Activated CD4-positive, alpha-beta T cell treated with anti-CD3 and anti-CD28 coated beads for 24 hours (primary cell): ENCODE measurements at regions not wholly inside any gene's neighbourhood (a gene's known extent, or its start where the extent isn't known, plus 50 kb on each side); places are given as distances from the start of the nearest gene placed in this dataset.
"Not testable (repeated sequence)": the region's sequence is repeated elsewhere in the genome, so short reads cannot be mapped to it uniquely, and the experiment has no call there.

ENCODE experiments used
- DNase-seq, 2 donors: peaks; one replicate each; pipeline ENCODE4 v3.0.0-alpha.2; 2020; ENCODE audit warnings: low read depth in 2 of 2

GRCh38 chr6:97347111-97347510, 64.1 kb upstream of the MMS22L start:
- no peak for DNase-seq

GRCh38 chr6:97361286-97361685, 78.3 kb upstream of the MMS22L start:
- DNase-seq, result no peak

DNA sequence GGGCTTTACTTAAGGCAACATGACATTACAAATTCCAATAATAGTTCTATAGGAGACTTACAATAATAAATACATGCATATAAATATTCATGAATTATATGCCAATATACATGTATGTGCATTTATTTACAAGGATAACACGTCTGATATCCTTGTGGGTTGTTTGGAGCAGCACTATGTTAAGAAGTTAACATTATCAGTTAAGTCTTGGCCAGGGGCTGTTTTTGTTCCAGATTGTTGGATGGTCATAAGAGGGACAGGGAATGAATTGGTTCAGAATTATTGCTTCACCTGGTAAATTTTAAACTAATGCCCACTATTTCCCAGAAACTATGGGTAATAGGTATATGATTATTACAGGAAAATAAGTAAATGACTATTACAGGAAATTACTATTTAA, 81.3 kb upstream of the MMS22L start:
- DNase-seq, result no peak

- DNase-seq, result not testable (repeated sequence)
Observed at GRCh38 chr6:97382071-97382470, 99.1 kb upstream of the MMS22L start.

GRCh38 chr6:97392735-97393134, 109.7 kb upstream of the MMS22L start:
- DNase-seq, result no peak

GRCh38 chr6:97394160-97394748, 111.2 kb upstream of the MMS22L start:
- peak; percentile 4 to 38 for DNase-seq

GRCh38 chr6:97396880-97397279, 113.9 kb upstream of the MMS22L start:
- DNase-seq, result no peak

- DNase-seq, result no peak
Observed at GRCh38 chr6:97399208-97399607, 116.2 kb upstream of the MMS22L start.

DNA sequence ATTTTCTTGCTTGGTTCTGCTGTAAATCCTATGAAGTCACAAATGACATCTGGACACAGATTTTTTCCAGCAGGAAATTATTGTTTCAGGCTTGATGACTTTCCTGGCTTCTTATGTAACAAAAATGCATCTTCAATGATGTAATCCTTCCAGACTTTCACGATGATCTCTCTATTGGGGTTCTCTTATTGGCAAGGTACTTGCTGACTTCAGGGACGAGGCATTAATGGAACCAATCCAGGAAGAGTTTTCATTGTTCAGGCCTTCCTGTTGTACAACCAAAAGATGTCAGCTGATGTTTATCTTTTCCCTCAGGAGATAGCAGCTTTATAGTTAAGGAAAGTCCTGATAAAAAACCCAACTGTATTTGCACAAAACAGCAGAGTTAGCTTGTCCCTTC, 118.5 kb upstream of the MMS22L start:
- no peak for DNase-seq

GRCh38 chr6:97405818-97406409, 122.9 kb upstream of the MMS22L start:
- DNase-seq, result no peak

GRCh38 chr6:97406633-97407032, 123.6 kb upstream of the MMS22L start:
- no peak for DNase-seq

DNA sequence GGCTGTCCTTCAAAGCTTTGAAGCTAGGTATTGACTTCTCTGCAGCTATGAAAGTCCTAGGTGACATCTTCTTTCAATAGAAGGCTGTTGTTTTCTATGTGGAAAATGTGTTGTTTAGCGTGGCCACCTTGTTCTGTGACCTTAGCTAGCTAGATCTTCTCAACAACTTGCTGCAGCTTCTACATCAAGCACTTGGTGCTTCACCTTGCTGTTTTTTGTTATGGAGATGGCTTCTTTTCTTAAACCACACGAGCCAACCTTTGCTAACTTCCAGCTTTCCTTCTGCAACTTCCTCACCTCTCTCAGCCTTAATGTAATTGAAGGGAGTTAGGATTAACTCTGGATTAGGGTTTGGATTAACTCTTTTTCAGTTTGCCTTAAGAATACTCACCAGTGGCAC, 128.6 kb upstream of the MMS22L start:
- DNase-seq, result no peak

DNA sequence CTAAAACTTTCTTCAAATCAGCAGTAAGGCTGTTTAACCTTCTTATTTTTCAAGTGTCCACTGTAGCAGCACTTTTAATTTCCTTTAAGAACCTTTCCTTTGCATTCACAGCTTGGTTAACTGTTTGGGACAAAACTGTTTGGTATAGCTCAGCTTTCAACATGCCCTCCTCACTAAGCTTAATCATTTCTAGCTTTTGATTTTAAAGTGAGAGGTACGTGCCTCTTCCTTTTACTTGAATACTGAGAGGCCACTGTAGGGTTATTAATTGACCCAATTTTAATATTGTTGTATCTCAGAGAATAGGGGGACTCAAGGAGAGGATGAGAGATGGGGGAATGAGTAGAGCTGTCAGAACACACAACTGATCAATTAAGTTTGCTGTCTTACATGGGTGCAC, 129.5 kb upstream of the MMS22L start:
- DNase-seq, result no peak

GRCh38 chr6:97422171-97422570, 139.2 kb upstream of the MMS22L start:
- no peak for DNase-seq

DNA sequence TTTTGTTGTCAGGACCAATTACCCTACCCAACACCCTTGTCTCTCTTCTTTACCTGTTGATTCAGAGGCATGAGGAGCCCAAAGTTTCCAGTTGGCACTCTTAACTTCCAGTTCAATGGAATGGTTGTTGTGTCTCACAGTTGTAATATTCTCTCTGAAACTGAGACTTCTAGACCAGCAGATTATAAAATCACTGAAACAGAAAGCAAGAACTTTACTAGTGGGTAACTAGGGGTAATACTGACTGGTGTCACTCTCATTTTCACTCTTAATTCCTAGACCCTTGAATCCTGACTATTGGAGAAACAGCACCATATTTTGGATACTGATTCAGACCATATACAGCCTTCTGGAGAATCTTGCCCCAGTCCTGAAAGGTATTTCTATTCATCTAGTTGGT, 140.2 kb upstream of the MMS22L start:
- no peak for DNase-seq

DNA sequence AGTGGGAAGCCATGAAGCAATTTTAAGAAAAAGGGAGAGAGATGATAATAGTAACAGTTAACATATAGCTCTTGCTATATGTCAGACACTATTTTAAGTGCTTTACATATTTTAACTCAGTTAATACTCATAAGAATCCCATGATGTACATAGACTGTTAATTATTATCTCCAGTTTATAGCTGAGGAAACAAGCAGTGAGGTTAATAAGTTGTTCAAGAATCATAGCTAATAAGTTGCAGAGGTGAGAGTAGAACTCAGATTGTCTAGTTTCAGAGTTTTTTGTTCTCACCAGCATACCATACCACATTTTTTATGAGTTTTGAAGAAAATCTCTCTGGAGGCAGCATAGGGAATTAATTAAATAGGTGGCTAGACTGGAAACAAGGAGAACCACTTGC, 144.6 kb upstream of the MMS22L start:
- DNase-seq, result no peak

DNA sequence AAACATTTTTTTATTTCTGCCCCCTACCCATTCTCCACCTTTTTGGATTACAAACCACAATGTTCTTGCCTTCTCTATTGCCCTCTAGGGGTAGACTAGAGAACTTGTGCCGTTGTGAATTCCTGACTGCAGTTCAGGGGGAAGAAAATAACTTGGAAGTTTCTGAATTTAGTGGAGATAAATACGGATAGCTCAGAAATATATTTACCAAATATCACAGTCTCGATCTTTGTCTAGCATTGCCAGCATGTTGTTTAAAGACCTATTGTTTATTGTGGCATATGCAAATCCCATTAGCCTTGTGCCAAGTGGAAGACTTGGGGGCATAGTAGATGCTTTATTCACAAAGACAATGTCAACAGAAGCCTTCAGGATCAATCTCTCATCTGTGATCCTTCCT, 154.1 kb upstream of the MMS22L start:
- DNase-seq, result no peak

- no peak for DNase-seq
Observed at GRCh38 chr6:97438011-97438671, 155.1 kb upstream of the MMS22L start.

DNA sequence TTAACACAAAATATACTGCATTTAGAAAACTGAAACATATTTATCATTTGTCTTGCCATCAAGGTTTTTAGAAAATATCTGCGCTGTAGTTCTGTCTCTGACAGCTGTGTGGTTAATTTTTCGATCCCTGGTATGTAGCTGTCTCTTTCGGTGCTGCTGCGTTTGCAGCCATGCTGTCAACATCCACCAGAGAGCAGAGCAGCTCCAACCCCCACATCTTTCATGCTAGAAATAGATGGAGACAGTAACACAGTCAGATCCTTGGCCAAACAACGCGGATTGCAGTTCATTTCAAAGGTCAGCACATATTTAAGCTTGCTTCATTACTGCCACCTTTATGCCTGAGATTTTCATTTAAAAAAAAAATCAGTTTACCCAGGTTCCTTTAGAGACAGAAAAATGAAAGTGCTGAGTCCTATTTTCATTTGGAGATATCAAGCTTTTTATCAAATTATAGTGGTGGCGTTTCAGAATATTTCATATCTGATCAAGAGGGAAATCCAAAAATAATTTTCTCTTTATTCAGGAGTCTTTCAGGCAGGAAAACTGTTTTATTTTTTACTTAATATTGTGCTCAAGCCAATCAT, 157.7 kb upstream of the MMS22L start:
- no peak for DNase-seq

GRCh38 chr6:97443408-97444080, 160.5 kb upstream of the MMS22L start:
- DNase-seq, result no peak

GRCh38 chr6:97445407-97445806, 162.4 kb upstream of the MMS22L start:
- no peak for DNase-seq

DNA sequence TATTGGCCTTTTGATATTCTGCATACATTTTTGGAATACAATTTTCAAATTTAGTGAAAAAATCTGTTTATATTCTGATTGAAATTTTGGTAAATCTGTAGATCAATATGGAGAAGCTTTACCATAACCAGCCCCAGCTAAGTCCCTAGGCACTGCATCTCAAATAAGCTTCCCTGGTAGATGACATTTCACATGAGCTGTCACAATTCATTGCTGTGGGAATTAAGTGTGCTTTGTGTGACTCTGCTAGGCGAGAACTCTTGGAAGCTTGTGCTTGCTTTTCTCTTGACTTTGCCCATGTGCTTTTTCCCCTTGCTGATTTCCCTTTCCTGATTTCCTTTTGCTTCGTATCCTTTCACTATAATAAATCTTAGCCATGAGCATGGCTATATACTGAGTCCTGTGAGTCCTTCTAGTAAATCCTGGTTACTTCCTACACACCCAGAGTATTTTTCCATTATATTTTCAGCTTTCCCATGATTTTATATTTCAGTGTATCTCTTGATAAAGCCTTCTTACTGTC, 166.5 kb upstream of the MMS22L start:
- DNase-seq, result no peak
